Activated naive CD4-positive, alpha-beta T cell treated with anti-CD3 and anti-CD28 coated beads, Interleukin-2, amount 50 U/mL, for 72 hours (primary cell): ENCODE measurements at regions not wholly inside any gene's neighbourhood (a gene's known extent, or its start where the extent isn't known, plus 50 kb on each side); places are given as distances from the start of the nearest gene placed in this dataset.
A peak's percentile ranks its signal among the peaks of the same experiment; 100 is the strongest.

Experiments
- ATAC-seq, 2 donors: fragments of 150-1000 bp; cut with Tn5 transposase; 2 replicates each; pipeline ENCODE4 v1.10.0; 2021; ENCODE audit warnings: mild to moderate bottlenecking in 2 of 2, moderate library complexity in 2 of 2
- DNase-seq, 2 donors: peaks; one replicate each; pipeline ENCODE4 v3.0.0; 2021 to 2022; ENCODE audit warnings: low spot score in 2 of 2
- H3K27ac Mint-ChIP-seq, 2 donors: one replicate each; pipeline ENCODE4 v1.8.0; 2022; ENCODE audit warnings: mild to moderate bottlenecking in 2 of 2, mixed read lengths in 2 of 2
- H3K36me3 Mint-ChIP-seq, 2 donors: one replicate each; pipeline ENCODE4 v1.8.0; 2022; ENCODE audit warnings: mixed read lengths in 2 of 2
- H3K9me3 Mint-ChIP-seq, 2 donors: one replicate each; pipeline ENCODE4 v1.8.0; 2022; ENCODE audit warnings: mixed read lengths in 2 of 2

DNA sequence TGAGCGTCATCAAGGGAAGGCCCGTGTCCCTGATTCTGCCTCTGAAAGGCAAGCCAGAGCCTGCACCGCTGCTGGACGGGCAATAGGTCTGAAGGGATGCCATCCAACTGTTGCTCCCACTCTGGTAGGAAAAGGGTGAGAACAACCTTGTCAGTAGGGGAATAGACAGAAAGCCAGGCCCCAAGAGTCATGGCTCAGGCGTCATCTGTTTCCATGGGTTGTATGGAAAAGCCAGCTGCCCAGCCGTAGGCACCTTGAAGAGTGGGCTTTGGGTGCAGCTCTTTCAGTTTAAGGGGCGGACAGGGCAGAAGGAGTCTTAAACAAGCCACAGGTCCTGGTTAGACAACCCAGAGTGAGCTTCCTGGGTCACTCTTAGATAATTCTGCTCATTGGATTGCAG is 66.5 kb downstream of the RNF6 start:
- ATAC-seq = no peak
- Mint-ChIP-seq H3K9me3 (no peaks in the 10 kb centered on the region), H3K36me3 (no peaks in the 10 kb centered on the region)

DNA sequence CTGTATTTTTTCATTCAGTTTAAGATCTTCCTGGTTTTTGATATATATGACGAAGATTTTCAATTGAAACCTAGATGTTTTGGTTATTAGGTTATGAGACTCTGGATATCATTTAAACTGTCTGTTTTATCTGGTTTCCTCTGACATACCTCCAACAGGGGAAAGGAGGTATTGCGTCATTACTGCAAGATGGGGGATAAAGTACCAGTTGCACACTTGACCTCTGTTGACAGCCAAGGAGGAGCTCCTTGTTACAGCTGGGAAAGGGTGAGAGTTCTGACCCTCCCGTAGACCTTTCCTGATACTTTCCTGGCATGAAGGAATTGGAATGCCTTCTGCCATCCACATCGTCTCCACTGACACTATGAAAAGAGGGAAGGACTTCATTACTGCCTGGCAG is 82.0 kb upstream of the SHISA2 start:
- Mint-ChIP-seq H3K9me3 (peaks cover 0 to 4% of the 10 kb centered on the region in 2 donors), H3K36me3 (no peaks in the 10 kb centered on the region), H3K27ac (no peak overlapping the region)
- no peak for DNase-seq
- ATAC-seq = no peak

More for the DNA sequence above, 66.5 kb downstream of the RNF6 start:
- H3K27ac Mint-ChIP-seq = no peak overlapping the region
- no peak for DNase-seq

DNA sequence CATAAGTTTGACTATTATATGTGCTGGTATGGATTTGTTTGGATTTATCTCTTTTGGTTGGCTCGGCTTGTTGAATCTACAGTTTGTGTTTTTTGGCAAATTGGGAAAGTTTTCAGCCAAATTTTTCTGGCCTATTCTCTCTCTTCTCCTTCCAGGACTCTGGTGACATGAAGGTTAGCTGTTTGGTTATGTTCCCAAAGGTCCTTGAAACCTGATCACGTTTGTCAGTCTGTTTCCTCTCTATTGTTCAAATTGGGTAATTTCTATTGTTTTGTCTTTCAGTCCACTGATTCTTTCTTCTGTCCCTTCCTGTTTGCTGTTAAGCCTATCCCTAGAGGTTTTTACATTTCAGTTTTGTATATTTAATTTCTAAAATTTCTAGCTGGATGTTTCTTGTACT is 81.5 kb upstream of the SHISA2 start:
- Mint-ChIP-seq H3K9me3 (peaks cover 0 to 4% of the 10 kb centered on the region in 2 donors), H3K27ac (no peak overlapping the region), H3K36me3 (no peaks in the 10 kb centered on the region)
- DNase-seq (no peak), ATAC-seq (no peak)

DNA sequence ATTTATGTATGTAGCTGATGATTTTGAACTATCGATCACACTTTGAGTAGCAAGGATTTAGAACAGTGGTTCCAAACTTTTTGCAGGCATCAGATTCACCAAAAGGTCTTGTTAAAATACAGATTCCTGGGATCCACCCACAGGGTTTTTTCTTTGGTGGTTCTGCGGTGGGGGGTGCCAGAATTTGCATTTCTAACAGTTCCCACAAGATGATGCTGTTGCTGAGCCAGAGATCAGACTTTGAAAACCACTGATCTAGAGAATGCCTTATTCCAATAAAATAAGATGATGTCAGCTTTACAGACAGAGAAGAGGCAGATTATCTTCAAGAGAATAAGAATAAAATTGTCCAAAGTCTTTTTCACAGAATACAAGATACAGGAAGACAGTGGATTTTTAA is 80.9 kb upstream of the SHISA2 start:
- H3K9me3 Mint-ChIP-seq = peaks cover 0 to 3% of the 10 kb centered on the region in 2 donors
- no peak overlapping the region for H3K27ac Mint-ChIP-seq
- DNase-seq (no peak), ATAC-seq (no peak)
- no peaks in the 10 kb centered on the region for H3K36me3 Mint-ChIP-seq

DNA sequence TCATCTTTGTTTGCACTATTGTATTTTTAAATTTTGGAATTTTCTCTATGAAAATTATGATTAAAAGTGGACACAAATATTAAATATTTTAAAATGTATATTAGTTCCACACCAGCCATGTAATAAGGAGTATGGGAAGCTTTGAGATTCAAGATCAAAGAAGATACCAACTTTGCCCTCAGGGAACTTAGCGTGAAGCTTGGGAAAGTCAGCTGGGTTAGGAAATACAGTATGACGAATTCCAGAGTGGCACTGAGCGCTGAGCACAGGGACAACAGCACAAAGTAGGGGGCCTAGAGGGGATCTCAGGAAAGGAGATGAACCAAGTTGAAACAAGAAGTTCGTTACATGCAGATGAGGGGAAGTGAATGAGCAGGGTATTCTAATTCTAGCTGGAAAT is 76.9 kb upstream of the SHISA2 start:
- H3K27ac Mint-ChIP-seq = peak overlapping the region in 1 of 2 donors; percentile 66
- DNase-seq (no peak), ATAC-seq (no peak)
- no peaks in the 10 kb centered on the region for H3K9me3 Mint-ChIP-seq
- no peaks in the 10 kb centered on the region for H3K36me3 Mint-ChIP-seq

DNA sequence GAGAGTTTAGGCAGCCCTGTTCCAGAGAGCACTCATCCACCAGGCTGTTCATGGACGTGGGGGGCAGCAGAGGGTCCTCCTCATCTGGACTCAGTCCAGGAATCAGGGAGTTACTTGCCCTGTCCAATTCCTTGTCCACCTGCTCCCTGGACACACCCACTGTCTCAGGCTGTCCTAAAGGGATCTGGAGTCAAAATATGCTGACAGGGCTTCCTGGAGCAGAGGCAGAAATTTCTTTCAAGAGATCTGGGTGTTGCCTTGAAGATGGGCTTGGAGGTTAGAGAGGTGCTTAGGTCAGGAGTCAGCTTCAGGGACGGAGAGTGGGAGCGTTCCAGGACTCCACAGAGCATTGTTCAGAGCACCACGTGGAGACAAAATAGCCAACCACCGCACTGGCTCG is 65.8 kb upstream of the SHISA2 start:
- DNase-seq (no peak), ATAC-seq (no peak)
- Mint-ChIP-seq H3K9me3 (no peaks in the 10 kb centered on the region), H3K27ac (no peak overlapping the region), H3K36me3 (no peaks in the 10 kb centered on the region)

DNA sequence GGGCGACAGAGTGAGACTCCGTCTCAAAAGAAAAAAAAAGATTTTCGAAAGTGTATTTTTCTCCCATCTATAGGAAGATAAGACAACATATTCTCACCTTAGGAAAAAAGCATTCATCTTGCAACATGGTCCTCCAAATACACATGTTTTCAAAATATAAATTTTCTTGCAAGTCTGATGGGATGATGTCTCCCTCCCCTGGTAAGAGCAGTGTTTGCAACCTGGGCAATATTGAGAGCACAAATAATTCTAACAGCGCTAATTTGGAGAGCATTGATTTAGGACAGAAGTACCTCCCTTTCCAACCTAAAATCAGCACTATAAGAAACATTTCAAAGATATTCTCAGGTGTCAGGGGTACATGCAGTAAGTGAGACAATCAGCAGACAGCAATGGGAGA is 61.0 kb upstream of the SHISA2 start:
- Mint-ChIP-seq H3K9me3 (no peaks in the 10 kb centered on the region), H3K27ac (no peak overlapping the region), H3K36me3 (no peaks in the 10 kb centered on the region)
- ATAC-seq (no peak), DNase-seq (no peak)

DNA sequence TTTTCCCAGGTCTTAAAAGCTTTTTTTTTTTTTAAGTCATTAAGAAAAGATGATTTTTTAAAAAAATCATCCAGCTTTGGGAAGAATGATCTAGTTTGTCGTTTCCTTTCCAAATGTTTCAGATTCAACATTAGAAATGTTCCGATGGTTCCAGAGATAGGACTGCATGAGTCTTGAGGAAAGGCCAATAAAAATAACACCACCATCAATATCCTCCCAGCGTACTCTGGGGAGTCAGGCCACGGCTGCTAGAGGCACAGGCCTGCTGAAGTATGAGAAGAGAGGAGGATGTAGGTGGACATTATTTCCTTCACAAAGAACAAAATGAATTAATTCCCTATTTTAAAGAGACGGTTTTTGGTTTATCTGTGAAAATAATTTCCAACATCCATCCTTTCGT is 60.0 kb upstream of the SHISA2 start:
- ATAC-seq = no peak
- DNase-seq = no peak
- no peaks in the 10 kb centered on the region for H3K9me3 Mint-ChIP-seq
- H3K36me3 Mint-ChIP-seq = no peaks in the 10 kb centered on the region
- no peak overlapping the region for H3K27ac Mint-ChIP-seq
